Esophagus (tissue), 2 donors: ENCODE measurements at regions not wholly inside any gene's neighbourhood (a gene's known extent, or its start where the extent isn't known, plus 50 kb on each side); places are given as distances from the start of the nearest gene placed in this dataset.
"Not testable (repeated sequence)": the region's sequence is repeated elsewhere in the genome, so short reads cannot be mapped to it uniquely, and the experiment has no call there.

Source experiments
- H3K27ac ChIP-seq, 2 donors: one replicate each; pipeline ENCODE4 v1.5.1; 2013; ENCODE audit warnings: low read depth in 2 of 2, mild to moderate bottlenecking in 2 of 2, inconsistent platforms in 1 of 2, low read length in 1 of 2, moderate library complexity in 1 of 2
- H3K27me3 ChIP-seq, 2 donors: one replicate each; pipeline ENCODE4 v1.6.1; 2013; ENCODE audit warnings: low read length in 2 of 2, control low read depth in 1 of 2, mild to moderate bottlenecking in 1 of 2; ENCODE audit not compliant: insufficient read depth in 2 of 2, control insufficient read depth in 1 of 2
- H3K36me3 ChIP-seq, 2 donors: one replicate each; pipeline ENCODE4 v1.6.1; 2013; ENCODE audit warnings: low read length in 1 of 2; ENCODE audit not compliant: control insufficient read depth in 2 of 2, insufficient read depth in 2 of 2
- H3K4me1 ChIP-seq, 2 donors: one replicate each; pipeline ENCODE4 v1.6.1; 2013; ENCODE audit warnings: low read length in 1 of 2; ENCODE audit not compliant: control insufficient read depth in 2 of 2, insufficient read depth in 2 of 2
- H3K4me3 ChIP-seq, 2 donors: one replicate each; pipeline ENCODE4 v1.5.1; 2013; ENCODE audit warnings: low read length in 2 of 2, mild to moderate bottlenecking in 2 of 2, low read depth in 1 of 2, moderate library complexity in 1 of 2
- H3K9me3 ChIP-seq, 2 donors: one replicate each; pipeline ENCODE4 v1.6.1; 2013; ENCODE audit warnings: mild to moderate bottlenecking in 2 of 2, low read depth in 1 of 2, low read length in 1 of 2, moderate library complexity in 1 of 2; ENCODE audit not compliant: control insufficient read depth in 2 of 2, insufficient read depth in 1 of 2
- WGBS, 2 donors: extraction: QIAGEN DNeasy Blood & Tissue Kit; methylation state at CpG; one replicate each; pipeline ENCODE4 v1.1.7; 2013; 5-methylcytosine and 5-hydroxymethylcytosine counted together
- donor health status: healthy with polysubstance abuse.
- donor health status: Bipolar disorder and iron deficiency.

- Histone ChIP-seq H3K27me3 (no peaks in the 10 kb centered on the region), H3K36me3 (no peaks in the 10 kb centered on the region), H3K27ac (no peak overlapping the region), H3K4me3 (no peak overlapping the region), H3K9me3 (no peaks in the 10 kb centered on the region), H3K4me1 (no peaks in the 10 kb centered on the region)
- 83 to 90% methylated on average over 4 of the region's 4 CpGs for WGBS, 2 donors
Measured at GRCh38 chr6:137545073-137545472, 50.9 kb upstream of the OLIG3 start.

- no peak overlapping the region for H3K4me3 ChIP-seq
- H3K9me3 ChIP-seq: no peaks in the 10 kb centered on the region
- no peaks in the 10 kb centered on the region for H3K27me3 ChIP-seq
- H3K27ac ChIP-seq: no peak overlapping the region
- no peaks in the 10 kb centered on the region for H3K36me3 ChIP-seq
- WGBS, 2 donors: 56 to 69% methylated on average over 1 of the region's 1 CpG
- H3K4me1 ChIP-seq: no peaks in the 10 kb centered on the region
Measured at GRCh38 chr6:137547186-137547585, 53.0 kb upstream of the OLIG3 start.

- H3K4me3 ChIP-seq: no peak overlapping the region
- no peaks in the 10 kb centered on the region for H3K36me3 ChIP-seq
- no peak overlapping the region for H3K27ac ChIP-seq
- H3K9me3 ChIP-seq: no peaks in the 10 kb centered on the region
- no peaks in the 10 kb centered on the region for H3K27me3 ChIP-seq
- H3K4me1 ChIP-seq: no peaks in the 10 kb centered on the region
- WGBS, 2 donors: 50 to 54% methylated on average over 1 of the region's 1 CpG
Measured at GRCh38 chr6:137547601-137548000, 53.4 kb upstream of the OLIG3 start.

- no peaks in the 10 kb centered on the region for H3K9me3 ChIP-seq
- H3K27me3 ChIP-seq: no peaks in the 10 kb centered on the region
- no peaks in the 10 kb centered on the region for H3K4me1 ChIP-seq
- 74 to 81% methylated on average over 2 of the region's 2 CpGs for WGBS, 2 donors
- H3K36me3 ChIP-seq: no peaks in the 10 kb centered on the region
- H3K4me3 ChIP-seq: no peak overlapping the region
- no peak overlapping the region for H3K27ac ChIP-seq
Measured at GRCh38 chr6:137549106-137549505, 54.9 kb upstream of the OLIG3 start.

GRCh38 chr6:137550535-137550934 lies 56.3 kb upstream of the OLIG3 start:
- Histone ChIP-seq H3K27me3 (no peaks in the 10 kb centered on the region), H3K4me3 (no peak overlapping the region), H3K36me3 (no peaks in the 10 kb centered on the region), H3K4me1 (no peaks in the 10 kb centered on the region), H3K27ac (no peak overlapping the region), H3K9me3 (no peaks in the 10 kb centered on the region)
- WGBS, 2 donors: 40 to 43% methylated on average over 4 of the region's 4 CpGs

- 62 to 66% methylated on average over 1 of the region's 1 CpG for WGBS, 2 donors
Measured at GRCh38 chr6:137552146-137552545, 58.0 kb upstream of the OLIG3 start.

GRCh38 chr6:137552809-137553208 lies 58.6 kb upstream of the OLIG3 start:
- Histone ChIP-seq H3K27me3 (no peaks in the 10 kb centered on the region), H3K36me3 (no peaks in the 10 kb centered on the region), H3K27ac (no peak overlapping the region), H3K4me1 (no peaks in the 10 kb centered on the region), H3K4me3 (no peak overlapping the region), H3K9me3 (no peaks in the 10 kb centered on the region)
- WGBS, 2 donors: 64 to 66% methylated on average over 2 of the region's 2 CpGs

More at GRCh38 chr6:137552146-137552545, 58.0 kb upstream of the OLIG3 start:
- no peak overlapping the region for H3K4me3 ChIP-seq
- no peaks in the 10 kb centered on the region for H3K4me1 ChIP-seq
- H3K27ac ChIP-seq: no peak overlapping the region
- H3K27me3 ChIP-seq: no peaks in the 10 kb centered on the region
- H3K9me3 ChIP-seq: no peaks in the 10 kb centered on the region
- H3K36me3 ChIP-seq: no peaks in the 10 kb centered on the region

GRCh38 chr6:137559521-137560183 lies 65.5 kb upstream of the OLIG3 start:
- not testable (repeated sequence) for H3K27ac ChIP-seq, H3K9me3 ChIP-seq, H3K27me3 ChIP-seq, H3K4me1 ChIP-seq, H3K4me3 ChIP-seq, H3K36me3 ChIP-seq
- 70 to 84% methylated on average over 3 of the region's 3 CpGs for WGBS, 2 donors

GRCh38 chr6:137560184-137560563 lies 66.0 kb upstream of the OLIG3 start:
- Histone ChIP-seq H3K4me1 (no peaks in the 10 kb centered on the region), H3K27me3 (no peaks in the 10 kb centered on the region), H3K9me3 (no peaks in the 10 kb centered on the region), H3K36me3 (no peaks in the 10 kb centered on the region), H3K4me3 (no peak overlapping the region), H3K27ac (no peak overlapping the region)
- WGBS, 2 donors: 84 to 92% methylated on average over 1 of the region's 1 CpG

GRCh38 chr6:137568067-137568466 lies 73.9 kb upstream of the OLIG3 start:
- no peaks in the 10 kb centered on the region for H3K9me3 ChIP-seq
- H3K4me1 ChIP-seq: no peaks in the 10 kb centered on the region
- 72 to 81% methylated on average over 1 of the region's 1 CpG for WGBS, 2 donors

More at GRCh38 chr6:137568067-137568466, 73.9 kb upstream of the OLIG3 start:
- no peaks in the 10 kb centered on the region for H3K27me3 ChIP-seq
- no peaks in the 10 kb centered on the region for H3K36me3 ChIP-seq
- no peak overlapping the region for H3K4me3 ChIP-seq
- H3K27ac ChIP-seq: no peak overlapping the region
